Chondrocyte (in vitro differentiated cells): ENCODE measurements at regions not wholly inside any gene's neighbourhood (a gene's known extent, or its start where the extent isn't known, plus 50 kb on each side); places are given as distances from the start of the nearest gene placed in this dataset.

Experiments used
- DNase-seq: peaks from one replicate; pipeline ENCODE4 v3.0.0; 2021; ENCODE audit warnings: mixed read lengths, low spot score
- H3K27ac Mint-ChIP-seq: one replicate; pipeline ENCODE4 v1.8.0; 2021; ENCODE audit warnings: mild to moderate bottlenecking, moderate library complexity, mixed read lengths; ENCODE audit not compliant: unreplicated experiment
- H3K27me3 Mint-ChIP-seq: 2 replicates; pipeline ENCODE4 v1.8.0; 2021; ENCODE audit warnings: low read depth, mixed read lengths
- H3K36me3 Mint-ChIP-seq: 2 replicates; pipeline ENCODE4 v1.8.0; 2021; ENCODE audit warnings: low read depth, mixed read lengths
- H3K4me1 Mint-ChIP-seq: 2 replicates; pipeline ENCODE4 v1.8.0; 2021; ENCODE audit warnings: low read depth, mild to moderate bottlenecking, mixed read lengths
- H3K4me3 Mint-ChIP-seq: one replicate; pipeline ENCODE4 v1.8.0; 2021; ENCODE audit warnings: mild to moderate bottlenecking, moderate library complexity, mixed read lengths; ENCODE audit not compliant: unreplicated experiment
- H3K9me3 Mint-ChIP-seq: 2 replicates; pipeline ENCODE4 v1.8.0; 2021; ENCODE audit warnings: low read depth, mixed read lengths
- CTCF ChIP-seq: fragments of 200-600 bp; sonication (generic); IDR thresholded peaks from 2 replicates; pipeline ENCODE4 v1.5.0; 2021; ENCODE audit warnings: antibody characterized with exemption, mild to moderate bottlenecking, moderate library complexity

- Mint-ChIP-seq H3K4me1 (no peaks in the 10 kb centered on the region), H3K4me3 (no peak overlapping the region), H3K27me3 (peaks cover 2% of the 10 kb centered on the region), H3K9me3 (peaks cover 8% of the 10 kb centered on the region), H3K36me3 (no peaks in the 10 kb centered on the region), H3K27ac (no peak overlapping the region)
- no peak for DNase-seq
- no peak for TF ChIP-seq CTCF
These were observed 349.6 kb upstream of the MKI67 start for GRCh38 chr10:128475686-128476367.

- DNase-seq, result no peak
- Mint-ChIP-seq H3K4me3 (no peak overlapping the region), H3K4me1 (no peaks in the 10 kb centered on the region), H3K9me3 (peaks cover 8% of the 10 kb centered on the region), H3K36me3 (no peaks in the 10 kb centered on the region), H3K27me3 (peaks cover 2% of the 10 kb centered on the region), H3K27ac (no peak overlapping the region)
- TF ChIP-seq CTCF, result no peak
These were observed 350.1 kb upstream of the MKI67 start for GRCh38 chr10:128476368-128476725.

GRCh38 chr10:128476845-128477244 lies 350.6 kb upstream of the MKI67 start:
- no peak overlapping the region for H3K27ac Mint-ChIP-seq
- H3K36me3 Mint-ChIP-seq, result no peaks in the 10 kb centered on the region
- no peak for TF ChIP-seq CTCF
- no peaks in the 10 kb centered on the region for H3K4me1 Mint-ChIP-seq
- H3K9me3 Mint-ChIP-seq, result peaks cover 8% of the 10 kb centered on the region
- H3K27me3 Mint-ChIP-seq, result peaks cover 2% of the 10 kb centered on the region
- no peak for DNase-seq
- no peak overlapping the region for H3K4me3 Mint-ChIP-seq

- no peaks in the 10 kb centered on the region for H3K27me3 Mint-ChIP-seq
- no peak overlapping the region for H3K27ac Mint-ChIP-seq
- no peak for TF ChIP-seq CTCF
- no peaks in the 10 kb centered on the region for H3K4me1 Mint-ChIP-seq
- peaks cover 19% of the 10 kb centered on the region for H3K9me3 Mint-ChIP-seq
- DNase-seq, result peak; percentile 66
- H3K36me3 Mint-ChIP-seq, result no peaks in the 10 kb centered on the region
- no peak overlapping the region for H3K4me3 Mint-ChIP-seq
These were observed 354.4 kb upstream of the MKI67 start for GRCh38 chr10:128480601-128481000.

GRCh38 chr10:128481152-128481840 lies 355.1 kb upstream of the MKI67 start:
- peak; percentile 49 for DNase-seq
- Mint-ChIP-seq H3K4me3 (no peak overlapping the region), H3K27ac (no peak overlapping the region), H3K36me3 (no peaks in the 10 kb centered on the region), H3K9me3 (peaks cover 21% of the 10 kb centered on the region), H3K4me1 (no peaks in the 10 kb centered on the region), H3K27me3 (no peaks in the 10 kb centered on the region)
- no peak for TF ChIP-seq CTCF
